ENCODE measurements at regions not wholly inside any gene's neighbourhood (a gene's known extent, or its start where the extent isn't known, plus 50 kb on each side); places are given as distances from the start of the nearest gene placed in this dataset.
"Not testable (repeated sequence)": the region's sequence is repeated elsewhere in the genome, so short reads cannot be mapped to it uniquely, and the experiment has no call there.

DNA sequence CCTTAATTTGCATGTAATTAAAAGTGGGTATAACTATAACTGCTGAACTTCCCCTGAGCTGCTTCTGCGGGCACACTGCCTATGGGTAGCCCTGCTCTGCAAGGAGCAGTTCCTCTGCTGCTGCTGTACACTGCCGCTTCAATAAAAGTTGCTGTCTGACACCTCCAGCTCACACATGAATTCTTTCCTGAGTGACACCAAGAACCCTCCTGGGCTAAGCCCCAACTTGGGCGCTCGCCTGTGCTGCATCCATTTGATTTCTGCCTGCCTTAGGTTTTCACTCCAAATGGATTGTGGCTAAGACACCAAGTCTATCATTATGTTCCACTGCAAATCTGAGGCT lies 215.7 kb downstream of the ANAPC1 start:
- no peak for DNase-seq (ENCODE audit: low spot score)

DNA sequence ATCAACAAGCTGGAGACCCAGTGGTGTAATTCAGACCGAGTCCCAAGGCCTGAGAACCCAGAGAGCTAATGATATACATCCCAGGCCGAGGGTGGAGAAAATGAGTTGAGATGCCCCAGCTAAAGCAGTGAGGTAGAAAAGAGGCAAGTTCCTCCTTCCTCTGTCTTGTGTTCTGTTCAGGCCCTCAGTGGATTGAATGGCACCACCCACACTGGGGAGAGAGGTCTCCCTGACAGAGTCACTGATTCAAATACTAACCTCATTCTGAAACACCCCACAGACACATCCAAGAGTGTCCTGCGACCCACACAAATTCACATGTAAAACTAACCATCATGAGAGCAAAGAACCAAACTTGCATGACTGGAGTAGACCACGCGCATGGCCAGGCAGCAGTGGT lies 215.3 kb downstream of the ANAPC1 start:
- DNase-seq (ENCODE audit: low spot score): no peak

DNA sequence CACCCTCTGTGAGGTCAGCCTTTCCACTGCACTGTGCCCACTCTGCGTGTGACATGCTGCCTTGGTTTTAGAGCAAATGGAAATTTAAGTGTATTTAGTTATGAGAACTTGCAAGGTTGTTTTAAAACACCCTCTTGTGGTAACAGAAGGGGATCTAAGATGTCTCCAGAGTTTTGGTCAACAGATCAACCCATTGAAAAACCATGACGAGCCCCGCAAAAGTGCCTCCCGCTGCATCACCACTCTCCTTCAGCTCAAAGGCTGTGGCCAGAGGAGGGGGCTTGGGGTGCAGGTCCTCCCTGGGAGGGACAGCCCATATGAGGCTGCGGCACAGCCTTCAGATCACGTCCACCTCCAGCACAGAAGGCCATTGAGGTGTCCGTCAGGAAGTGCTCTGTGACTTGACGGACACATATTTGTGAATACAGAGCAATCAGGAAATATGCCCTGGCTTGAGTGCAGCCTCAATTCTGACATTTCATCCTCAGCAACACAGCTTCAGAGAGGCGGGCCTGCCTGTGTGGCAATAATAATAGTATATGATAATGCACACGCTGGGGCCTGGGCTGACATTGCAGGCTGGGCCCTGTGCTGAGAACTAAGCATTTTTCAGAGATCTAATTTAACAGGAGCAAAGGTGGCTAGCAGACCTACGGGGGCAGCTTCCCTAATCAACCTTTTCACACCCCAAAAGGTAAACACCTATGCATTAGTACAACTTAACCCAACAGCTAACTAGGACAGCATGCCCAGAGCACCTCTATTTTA lies 213.9 kb downstream of the ANAPC1 start:
- no peak for DNase-seq (ENCODE audit: low spot score)

DNA sequence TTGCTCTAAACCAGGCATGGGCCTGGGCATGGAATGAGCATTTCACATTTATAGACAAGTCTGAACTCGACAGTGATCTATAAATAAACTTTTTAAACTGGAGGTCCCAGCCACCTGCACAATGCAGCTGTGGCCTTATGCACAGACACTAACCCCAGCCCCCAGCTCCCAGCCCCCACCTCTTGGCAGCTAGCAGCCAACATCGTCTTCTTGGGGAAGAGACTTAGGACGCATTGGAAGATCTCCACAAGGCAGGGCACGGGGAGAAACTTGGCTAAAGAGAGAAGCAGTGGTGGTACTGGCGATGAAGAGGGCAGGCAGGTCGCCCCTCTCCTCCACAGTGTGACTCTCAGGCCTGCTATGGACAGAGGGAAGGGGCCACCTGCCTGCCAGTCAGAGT lies 213.2 kb downstream of the ANAPC1 start:
- no peak for DNase-seq (ENCODE audit: low spot score)

- DNase-seq (ENCODE audit: low spot score): no peak
Measured at GRCh38 chr2:111671426-111672150, 212.4 kb downstream of the ANAPC1 start.

DNA sequence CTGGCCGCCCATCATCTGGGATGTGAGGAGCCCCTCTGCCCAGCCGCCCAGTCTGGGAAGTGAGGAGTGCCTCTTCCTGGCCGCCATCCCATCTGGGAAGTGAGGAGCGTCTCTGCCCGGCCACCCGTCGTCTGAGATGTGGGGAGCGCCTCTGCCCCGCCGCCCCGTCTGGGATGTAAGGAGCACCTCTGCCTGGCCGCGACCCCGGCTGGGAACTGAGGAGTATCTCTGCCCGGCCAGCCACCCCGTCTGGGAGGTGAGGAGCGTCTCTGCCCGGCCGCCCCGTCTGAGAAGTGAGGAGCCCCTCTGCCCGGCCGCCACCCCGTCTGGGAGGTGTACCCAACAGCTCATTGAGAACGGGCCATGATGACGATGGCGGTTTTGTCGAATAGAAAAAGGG lies 211.4 kb downstream of the ANAPC1 start:
- DNase-seq (ENCODE audit: low spot score): not testable (repeated sequence)

- DNase-seq (ENCODE audit: low spot score): no peak
Measured at GRCh38 chr2:111673526-111673925, 210.5 kb downstream of the ANAPC1 start.

DNA sequence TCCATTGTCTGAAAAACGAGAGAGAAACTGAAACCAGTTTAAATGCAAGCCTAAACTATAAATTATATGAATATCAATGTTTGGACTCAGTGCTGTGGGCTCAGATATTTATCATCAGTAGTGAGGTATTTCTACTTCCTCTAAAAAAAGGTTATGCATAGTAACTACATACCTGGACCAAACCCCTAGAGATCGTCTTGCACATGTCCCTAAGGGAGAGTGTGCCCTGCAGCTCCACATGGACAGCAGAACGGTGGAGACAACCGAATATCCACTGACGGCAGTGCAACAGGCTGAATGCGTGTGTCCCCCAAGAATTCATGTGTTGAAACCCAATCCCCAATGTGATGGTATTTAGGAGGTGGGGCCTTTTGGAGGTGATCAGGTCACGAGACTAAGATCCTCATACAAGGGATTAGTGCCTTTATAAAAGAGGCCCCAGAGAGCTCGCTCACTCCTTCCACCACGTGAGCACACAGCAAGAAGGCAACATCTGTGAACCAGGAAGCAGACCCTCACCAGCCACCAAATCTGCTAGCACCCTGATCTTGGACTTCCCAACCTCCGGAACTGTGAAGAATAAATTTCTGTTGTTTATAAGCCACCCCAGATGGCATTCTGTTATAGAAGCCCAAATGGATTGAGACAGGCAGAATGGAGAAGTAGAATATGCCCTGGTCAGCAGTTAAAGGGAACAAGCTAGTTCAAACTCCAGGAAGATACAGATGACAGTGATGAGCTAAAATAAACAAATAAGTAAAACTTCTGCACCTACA lies 208.4 kb downstream of the ANAPC1 start:
- DNase-seq (ENCODE audit: low spot score): no peak

GRCh38 chr2:111676291-111676822 lies 207.6 kb downstream of the ANAPC1 start:
- peak; percentile 33 for DNase-seq (ENCODE audit: low spot score)

DNA sequence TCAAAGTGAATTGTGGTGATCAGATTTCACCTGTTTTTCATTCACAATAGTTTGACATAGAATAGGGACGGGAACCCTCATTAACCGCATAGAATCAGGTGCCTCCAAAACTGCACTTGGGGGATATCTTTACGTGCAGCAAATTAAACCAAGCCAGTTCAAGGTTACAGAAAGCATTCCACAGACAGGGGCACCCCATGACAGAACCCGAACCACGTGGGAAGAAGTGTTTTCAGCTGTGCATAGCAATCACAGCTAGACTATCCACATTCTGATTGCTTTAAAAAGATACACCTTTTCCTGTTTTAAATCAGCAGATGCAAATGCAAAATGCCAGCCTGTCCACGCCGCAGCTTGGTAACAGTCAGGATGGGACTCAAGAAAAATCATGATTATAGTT lies 205.8 kb downstream of the ANAPC1 start:
- no peak for DNase-seq (ENCODE audit: low spot score)

- no peak for DNase-seq (ENCODE audit: low spot score)
Measured at GRCh38 chr2:111678651-111679050, 205.3 kb downstream of the ANAPC1 start.

DNA sequence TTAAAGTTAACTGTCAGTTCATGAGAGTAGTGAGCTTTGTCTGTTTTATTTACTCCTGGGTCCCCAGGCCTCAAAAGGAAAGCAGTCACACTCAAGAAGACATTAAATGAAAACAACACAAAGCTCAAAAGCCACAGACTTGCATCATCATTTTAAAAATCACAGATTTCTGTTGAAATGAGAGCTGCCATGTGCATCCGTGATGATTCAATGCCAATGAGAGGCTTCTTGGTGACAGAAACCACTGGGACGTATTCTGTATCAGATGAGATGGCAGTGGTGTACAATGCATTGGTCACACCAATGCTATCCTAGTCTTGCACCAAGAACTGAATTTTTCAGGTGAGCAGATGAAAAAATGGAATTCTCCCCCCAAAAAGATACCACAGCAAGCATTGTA lies 204.8 kb downstream of the ANAPC1 start:
- DNase-seq (ENCODE audit: low spot score): no peak

DNA sequence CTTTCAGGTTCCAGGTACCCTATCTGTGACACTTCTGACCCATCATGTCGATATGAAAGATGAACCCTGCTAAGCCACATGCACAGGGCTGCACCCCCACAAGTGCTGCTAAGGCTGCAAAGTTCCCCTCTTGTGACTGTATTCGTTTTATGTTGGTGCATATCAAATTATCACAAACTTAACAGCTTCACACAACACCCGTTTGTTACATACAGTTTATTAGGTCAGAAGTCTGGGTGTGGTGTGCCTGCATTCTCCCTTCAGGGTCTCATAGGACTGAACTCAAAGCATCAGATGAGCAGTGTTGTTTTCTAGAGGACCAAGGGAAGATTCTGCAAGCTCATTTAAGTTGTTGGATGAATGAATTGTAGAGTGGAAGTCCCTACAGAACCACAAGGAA lies 199.4 kb downstream of the ANAPC1 start:
- DNase-seq (ENCODE audit: low spot score): no peak

GRCh38 chr2:111685342-111685741 lies 198.7 kb downstream of the ANAPC1 start:
- DNase-seq (ENCODE audit: low spot score): no peak

- no peak for DNase-seq (ENCODE audit: low spot score)
Measured at GRCh38 chr2:111686994-111687393, 197.0 kb downstream of the ANAPC1 start.

DNA sequence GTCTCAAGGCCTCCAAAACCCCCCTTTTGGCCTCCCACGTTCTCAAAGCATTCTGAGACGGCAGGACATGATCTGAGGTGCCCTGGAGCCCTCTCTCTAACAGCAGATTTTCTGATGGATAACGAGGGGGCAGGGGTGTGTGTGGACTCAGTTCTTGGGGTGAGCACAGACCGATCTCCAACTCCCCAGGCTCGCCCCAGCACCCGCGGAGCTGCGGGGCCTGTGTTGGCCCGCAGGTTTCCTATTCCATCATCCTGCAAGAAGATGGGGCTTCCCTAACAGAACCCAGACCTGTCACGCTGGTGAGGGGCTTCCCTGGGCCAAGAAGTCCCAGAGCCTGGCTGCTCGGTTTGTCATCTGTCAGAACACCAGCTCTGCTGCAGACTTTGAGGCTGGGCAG lies 196.1 kb downstream of the ANAPC1 start:
- DNase-seq (ENCODE audit: low spot score): no peak

DNA sequence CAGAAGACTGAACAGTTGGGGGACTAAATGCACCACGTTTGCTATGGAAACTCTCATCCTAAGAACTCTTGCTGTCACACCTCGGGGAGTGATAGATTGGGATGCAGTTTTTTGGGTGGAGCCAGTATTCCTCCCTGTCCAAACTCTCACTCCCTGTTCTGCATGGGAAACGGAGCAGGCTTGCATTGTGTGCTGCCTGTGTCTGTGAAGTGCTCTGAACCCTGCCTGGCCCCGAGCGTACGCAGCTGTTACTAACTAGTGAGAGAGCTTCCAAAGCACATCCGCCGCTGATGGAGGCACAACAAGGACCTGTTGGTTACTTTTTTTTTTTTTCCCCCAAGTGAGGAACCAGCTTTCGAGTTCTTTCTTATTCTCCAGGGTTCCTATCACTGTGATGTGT lies 195.5 kb downstream of the ANAPC1 start:
- DNase-seq (ENCODE audit: low spot score): no peak

DNA sequence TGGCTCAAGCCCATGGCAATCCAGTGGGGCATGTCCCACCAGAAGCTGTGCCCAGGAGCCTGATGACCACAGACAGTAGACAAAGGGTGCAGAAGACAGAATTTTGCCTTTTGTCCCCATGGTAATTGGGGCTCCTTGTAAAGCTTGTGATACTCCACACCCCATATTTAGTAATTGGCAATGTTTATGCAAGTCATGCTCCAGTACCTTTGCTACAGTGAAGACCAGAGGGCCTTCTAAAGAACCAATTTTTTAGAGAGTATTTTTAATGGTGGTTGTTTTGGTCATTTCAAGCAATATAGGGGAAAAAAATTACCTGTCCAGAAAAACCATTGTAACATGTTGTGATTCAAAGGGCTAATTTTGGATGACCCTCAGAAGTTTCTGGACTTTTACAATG lies 194.8 kb downstream of the ANAPC1 start:
- no peak for DNase-seq (ENCODE audit: low spot score)

DNA sequence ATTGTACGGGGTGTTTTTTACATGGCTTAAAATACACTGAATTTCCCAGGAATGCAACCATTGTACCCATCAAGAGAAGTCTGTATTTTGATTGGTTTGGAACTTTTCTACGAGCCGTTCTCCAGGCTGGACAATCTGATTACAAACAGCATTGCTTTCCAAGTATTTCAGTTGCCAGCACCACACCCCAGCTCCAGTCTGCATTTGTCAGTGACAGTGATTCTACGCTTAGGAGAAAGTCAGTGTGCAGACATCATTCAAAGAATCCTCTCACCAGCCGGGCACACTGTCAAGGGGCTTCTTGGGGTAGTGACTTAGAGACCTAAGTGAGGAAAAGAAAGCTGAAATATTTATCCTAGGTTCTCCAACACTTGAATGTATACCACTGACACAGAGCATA lies 194.1 kb downstream of the ANAPC1 start:
- DNase-seq (ENCODE audit: low spot score): no peak

GRCh38 chr2:111691164-111691875 lies 192.7 kb downstream of the ANAPC1 start:
- no peak for DNase-seq (ENCODE audit: low spot score)

DNA sequence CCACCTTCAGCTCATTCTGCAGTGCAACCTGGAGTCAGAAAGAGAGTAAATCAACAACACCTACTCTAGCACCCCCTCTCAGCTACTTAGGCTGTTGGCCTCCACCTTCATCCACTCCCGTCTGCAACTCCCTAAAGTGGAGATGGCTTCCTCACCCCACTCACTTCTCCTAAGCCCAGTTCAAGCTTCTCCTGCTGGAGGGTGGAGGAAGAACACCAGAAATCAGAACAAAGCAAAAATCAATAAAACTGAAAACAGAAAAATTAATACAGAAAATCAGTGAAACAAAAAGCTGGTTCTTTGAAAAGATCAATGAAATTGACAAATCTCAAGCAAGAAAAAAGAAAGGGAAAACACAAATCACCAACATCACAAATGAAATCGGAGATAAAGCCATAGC lies 191.7 kb downstream of the ANAPC1 start:
- DNase-seq (ENCODE audit: low spot score): no peak

DNA sequence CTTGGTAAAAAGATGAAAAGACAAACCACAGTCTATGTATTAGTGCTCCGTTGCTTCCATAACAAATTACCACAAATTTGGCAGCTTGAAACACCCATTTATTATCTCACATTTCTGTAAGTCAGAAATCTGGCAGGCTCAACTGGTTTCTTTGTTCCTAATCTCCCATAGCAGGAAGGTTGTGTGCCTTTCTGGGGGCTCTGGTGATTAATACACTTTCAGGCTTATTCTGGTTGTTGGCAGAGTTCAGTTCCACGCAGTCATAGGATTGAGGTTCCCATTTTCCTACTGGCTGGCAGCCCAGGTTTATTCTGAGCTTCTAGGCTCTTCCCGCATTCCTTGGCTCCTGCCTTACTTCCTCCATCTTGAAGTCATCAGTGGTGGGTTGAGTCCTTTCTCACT lies 189.3 kb downstream of the ANAPC1 start:
- DNase-seq (ENCODE audit: low spot score): no peak
